HG03095 (cell line): ENCODE measurements at regions not wholly inside any gene's neighbourhood (a gene's known extent, or its start where the extent isn't known, plus 50 kb on each side); places are given as distances from the start of the nearest gene placed in this dataset.

Source experiments
- ATAC-seq: cut with Tn5 transposase; IDR thresholded peaks from one replicate; pipeline ENCODE4 v1.9.1; 2021; ENCODE audit warnings: moderate library complexity; ENCODE audit not compliant: unreplicated experiment

GRCh38 chr3:83734656-83735055, 1224.1 kb upstream of the CADM2 start:
- no peak for ATAC-seq

- no peak for ATAC-seq
Observed at GRCh38 chr3:83738202-83738601, 1220.6 kb upstream of the CADM2 start.

GRCh38 chr3:83740504-83740903, 1218.3 kb upstream of the CADM2 start:
- no peak for ATAC-seq

- ATAC-seq: no peak
Observed at GRCh38 chr3:83765956-83766355, 1192.8 kb upstream of the CADM2 start.

- ATAC-seq: no peak
Observed at GRCh38 chr3:83769791-83770663, 1188.8 kb upstream of the CADM2 start.

DNA sequence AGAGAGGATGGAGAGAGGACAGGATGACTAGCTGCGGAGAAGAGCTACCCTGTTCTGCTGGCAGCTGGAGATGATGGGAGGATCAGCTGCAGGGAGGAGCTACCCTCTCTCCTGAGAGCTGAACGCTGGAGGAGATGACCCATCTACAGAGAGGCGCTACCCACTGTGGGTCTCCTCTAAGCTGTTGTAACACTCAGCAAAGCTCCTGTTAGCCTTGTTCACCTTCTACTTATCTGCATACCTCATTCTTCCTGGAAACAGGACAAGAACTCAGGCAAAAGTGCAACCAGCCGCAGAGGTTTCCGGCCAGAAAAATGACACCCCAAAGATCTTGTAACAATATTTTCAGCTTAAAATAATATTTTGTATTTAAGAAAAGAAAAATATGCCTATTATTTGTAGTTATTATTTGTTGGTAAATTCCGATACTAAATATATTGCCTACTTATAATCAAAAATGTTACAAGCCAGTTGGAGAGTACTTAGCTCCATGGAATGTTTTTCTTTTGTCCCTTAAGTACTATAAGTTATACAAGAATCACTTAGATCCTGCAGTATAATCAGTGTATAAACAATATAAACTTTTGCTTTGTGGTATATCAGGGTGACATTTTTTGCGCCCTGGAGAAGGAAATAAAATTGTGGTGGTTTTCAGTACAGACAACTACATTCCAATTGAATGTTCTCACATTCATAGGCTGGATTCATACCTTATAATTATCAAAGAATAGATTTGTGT, 1188.0 kb upstream of the CADM2 start:
- ATAC-seq: no peak

GRCh38 chr3:83802801-83803200, 1156.0 kb upstream of the CADM2 start:
- ATAC-seq: no peak

DNA sequence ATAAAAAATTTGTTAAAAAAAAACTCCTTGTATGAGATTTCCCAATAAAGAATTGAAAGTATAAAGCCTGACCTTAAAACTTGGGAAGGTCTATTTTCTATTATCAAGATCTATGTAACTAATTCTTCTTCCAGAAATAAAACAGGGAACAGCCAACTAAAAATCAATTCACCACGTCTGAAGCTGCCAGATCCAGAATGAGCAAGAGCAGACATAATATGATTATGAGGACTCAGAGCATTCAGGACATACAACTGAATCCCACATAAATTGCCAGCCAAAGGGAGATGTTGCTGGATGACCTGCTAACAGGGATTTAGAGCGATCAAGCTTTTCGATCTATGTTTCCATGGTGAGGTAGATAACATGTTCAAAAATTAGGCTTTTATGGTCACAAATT, 1151.3 kb upstream of the CADM2 start:
- no peak for ATAC-seq

GRCh38 chr3:83813176-83813575, 1145.6 kb upstream of the CADM2 start:
- ATAC-seq: no peak

- no peak for ATAC-seq
Observed at GRCh38 chr3:83816653-83817052, 1142.1 kb upstream of the CADM2 start.

- ATAC-seq: no peak
Observed at GRCh38 chr3:83821506-83821905, 1137.3 kb upstream of the CADM2 start.

DNA sequence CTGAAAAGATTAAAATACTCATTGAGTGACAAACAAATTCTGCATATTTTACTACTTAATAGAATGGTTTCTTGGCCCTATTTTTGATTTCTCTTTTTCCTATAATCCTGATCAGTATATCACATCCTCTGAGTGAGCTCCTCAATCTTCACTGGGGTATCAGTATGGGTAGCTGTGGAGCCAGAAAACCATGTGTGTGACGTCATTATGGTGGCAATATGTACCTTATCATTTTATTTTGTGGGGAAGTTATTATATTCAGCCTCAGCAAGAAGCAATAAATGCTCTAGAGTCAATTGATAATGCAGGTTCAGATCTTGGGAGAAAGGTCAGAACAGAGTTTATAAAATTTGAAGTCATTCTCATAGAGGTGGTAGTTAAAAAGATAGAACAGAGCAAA, 1135.7 kb upstream of the CADM2 start:
- no peak for ATAC-seq

GRCh38 chr3:83835040-83835439, 1123.7 kb upstream of the CADM2 start:
- ATAC-seq: no peak

- ATAC-seq: no peak
Observed at GRCh38 chr3:83842511-83842910, 1116.3 kb upstream of the CADM2 start.

GRCh38 chr3:83843716-83844115, 1115.1 kb upstream of the CADM2 start:
- ATAC-seq: no peak

DNA sequence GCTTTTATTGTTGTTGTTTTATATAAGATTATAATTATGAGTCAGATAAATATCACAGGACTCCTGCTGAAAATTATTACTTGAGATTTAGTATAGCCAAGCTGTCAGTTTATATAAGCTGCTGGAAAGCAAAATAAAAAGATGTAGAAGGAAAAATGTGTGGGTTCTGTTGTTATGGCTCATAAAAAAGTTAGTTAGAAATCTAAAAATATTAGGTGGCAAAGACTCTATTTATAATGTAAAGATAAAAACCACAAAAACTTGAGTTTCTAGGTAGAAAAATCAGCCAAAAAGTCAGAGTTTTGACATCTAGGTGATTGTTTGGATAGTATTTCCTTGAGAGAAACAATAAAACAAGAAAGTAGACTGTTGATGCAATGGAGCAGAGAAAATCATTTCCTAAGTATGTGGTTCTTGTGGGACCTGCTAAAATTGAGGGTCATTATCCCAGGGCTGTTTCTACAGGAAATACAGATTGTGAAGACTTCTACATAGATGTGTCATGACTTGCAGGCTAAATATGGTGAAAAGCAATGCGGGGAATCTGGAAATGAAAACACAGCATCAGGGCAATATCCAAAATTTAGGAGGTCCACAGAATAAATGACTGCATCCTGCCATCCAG, 1109.6 kb upstream of the CADM2 start:
- ATAC-seq: no peak

- ATAC-seq: no peak
Observed at GRCh38 chr3:83863380-83863779, 1095.4 kb upstream of the CADM2 start.

DNA sequence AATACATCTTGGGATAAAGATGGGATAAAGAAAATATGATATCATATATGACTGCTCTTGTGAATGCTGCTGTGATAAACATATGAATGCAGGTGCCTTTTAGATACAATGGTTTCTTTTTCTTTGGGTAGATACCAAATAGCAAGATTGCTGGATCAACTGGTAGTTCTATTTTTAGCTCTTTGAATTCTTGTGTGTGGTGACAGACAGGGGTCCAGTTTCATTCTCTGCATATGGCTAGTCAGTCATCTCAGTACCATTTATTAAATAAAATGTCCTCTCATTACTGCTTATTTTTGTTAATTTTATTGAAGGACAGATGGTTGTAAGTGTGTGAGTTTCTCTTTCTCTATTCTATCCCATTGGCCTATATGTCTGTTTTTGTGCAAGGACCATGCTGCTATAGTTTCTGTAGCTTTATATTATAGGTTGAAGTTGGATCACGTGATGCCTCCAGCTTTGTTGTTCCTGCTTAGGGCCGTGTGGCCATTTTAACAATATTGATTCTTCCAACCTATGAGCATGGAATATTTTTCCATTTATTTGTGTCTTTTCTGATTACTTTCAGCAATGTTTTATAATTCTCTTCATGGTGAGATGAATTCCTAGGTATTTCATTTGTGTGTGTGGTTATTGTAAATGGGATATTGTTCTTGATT, 1089.8 kb upstream of the CADM2 start:
- no peak for ATAC-seq

- no peak for ATAC-seq
Observed at GRCh38 chr3:83873550-83873949, 1085.2 kb upstream of the CADM2 start.

GRCh38 chr3:83877910-83878309, 1080.9 kb upstream of the CADM2 start:
- ATAC-seq: no peak

DNA sequence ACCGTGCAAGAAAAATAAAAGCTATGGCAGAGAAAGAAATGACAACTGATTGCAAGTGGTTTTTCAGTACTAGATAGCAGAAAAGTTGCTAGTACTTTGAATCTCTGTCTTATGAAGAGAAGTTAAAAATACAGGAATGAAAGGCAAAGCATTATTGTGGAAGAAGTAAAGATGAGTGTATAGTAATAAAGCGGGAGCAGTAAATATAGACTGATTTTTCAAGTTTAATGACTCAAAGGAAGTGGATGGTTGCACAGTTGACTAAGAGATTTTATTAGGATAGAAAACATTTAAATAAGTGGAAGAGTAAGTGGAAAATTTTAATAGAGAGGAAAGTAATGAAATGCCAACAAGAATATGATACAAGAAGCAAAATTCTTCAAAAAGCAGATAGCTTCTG, 1076.1 kb upstream of the CADM2 start:
- no peak for ATAC-seq
